GM18505 (cell line): ENCODE measurements at regions not wholly inside any gene's neighbourhood (a gene's known extent, or its start where the extent isn't known, plus 50 kb on each side); places are given as distances from the start of the nearest gene placed in this dataset.

Source experiments
- ATAC-seq: cut with Tn5 transposase; IDR thresholded peaks from one replicate; pipeline ENCODE4 v1.9.1; 2021; ENCODE audit not compliant: unreplicated experiment
- POLR2A ChIP-seq: IDR thresholded peaks from 4 replicates; pipeline ENCODE4 v1.6.1; 2011; ENCODE audit warnings: borderline replicate concordance; ENCODE audit not compliant: insufficient read depth, insufficient read length; ENCODE audit errors: extremely low read depth

DNA sequence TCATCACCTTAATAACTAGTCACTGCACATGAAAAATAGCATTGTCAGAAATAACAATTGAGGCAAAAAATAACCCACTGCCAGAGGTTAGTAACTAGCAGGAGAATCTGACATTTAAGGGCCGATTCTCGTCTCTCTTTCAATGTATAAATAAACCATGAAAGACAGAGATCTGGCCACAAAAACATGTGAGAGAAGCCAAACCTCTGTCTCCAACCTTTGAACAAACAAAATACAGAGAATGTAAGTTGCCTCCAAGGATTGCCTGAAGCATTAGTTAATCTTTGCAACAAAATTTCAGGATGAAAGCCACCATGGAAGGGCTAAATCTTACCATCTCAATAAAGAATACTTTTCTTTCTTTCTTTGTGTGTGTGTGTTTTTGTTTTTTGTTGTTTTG is 257.4 kb upstream of the TMTC1 start:
- no peak for TF ChIP-seq POLR2A
- ATAC-seq, result no peak

DNA sequence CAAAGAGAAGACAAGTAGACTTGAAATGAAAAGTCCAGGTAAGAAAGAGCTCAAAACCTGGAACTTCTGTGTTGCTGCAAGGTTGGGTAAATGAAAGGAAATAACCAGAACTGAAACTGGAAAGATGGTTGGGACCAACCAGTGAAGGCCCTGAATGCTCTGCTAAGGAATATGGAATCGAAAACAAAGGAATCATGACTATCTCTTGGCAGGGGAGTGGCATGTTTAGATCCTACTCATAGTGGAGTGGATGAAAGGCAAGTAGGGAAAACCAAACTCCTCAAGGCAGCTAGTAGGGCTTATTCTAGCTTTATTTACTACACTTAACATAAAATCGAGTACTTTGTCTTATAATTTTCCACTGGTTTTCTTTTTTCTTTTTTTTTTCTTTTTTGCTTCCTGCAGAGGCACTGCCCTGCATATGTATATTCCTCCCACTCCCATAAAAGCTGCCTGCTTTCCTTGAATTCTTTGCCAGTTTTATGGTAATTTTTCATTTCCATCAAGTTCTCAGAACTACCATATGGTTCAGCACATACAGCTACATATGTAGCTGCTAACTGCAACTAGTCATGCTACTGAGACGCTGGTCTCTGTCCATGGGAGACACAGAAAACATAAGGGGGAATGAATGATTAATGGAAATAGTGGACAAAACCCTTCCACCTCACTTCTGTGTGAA is 247.1 kb upstream of the TMTC1 start:
- ATAC-seq, result no peak
- TF ChIP-seq POLR2A, result no peak

DNA sequence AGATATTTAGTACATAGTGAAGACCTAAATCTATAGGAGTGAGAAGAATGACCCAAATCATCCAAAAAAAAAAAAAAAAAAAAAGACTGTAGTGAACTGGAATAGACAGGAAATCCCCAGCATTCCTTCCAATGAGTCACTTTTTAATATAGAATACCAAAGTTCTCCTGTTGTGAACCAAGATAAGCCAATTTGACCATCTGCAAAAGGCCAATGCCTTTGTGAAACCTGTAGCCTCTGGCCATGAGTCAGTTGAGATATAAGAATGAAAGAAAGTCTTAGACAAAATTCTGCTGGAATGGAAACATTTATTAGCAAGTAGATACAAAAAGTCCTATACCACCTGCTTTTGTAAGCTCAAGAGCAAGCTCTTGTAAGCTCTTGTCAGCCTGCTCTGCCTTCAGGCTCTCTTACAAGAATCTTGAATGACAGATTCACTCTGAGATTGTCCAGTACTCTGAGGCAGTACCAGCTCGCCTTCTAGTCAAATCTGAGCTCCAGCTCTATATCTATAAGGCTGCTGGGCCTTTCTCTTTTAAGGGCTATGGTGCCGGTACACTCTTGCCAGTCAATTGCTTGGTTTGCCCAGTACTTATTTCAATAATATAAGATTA is 243.0 kb upstream of the TMTC1 start:
- ATAC-seq, result no peak
- TF ChIP-seq POLR2A, result no peak

DNA sequence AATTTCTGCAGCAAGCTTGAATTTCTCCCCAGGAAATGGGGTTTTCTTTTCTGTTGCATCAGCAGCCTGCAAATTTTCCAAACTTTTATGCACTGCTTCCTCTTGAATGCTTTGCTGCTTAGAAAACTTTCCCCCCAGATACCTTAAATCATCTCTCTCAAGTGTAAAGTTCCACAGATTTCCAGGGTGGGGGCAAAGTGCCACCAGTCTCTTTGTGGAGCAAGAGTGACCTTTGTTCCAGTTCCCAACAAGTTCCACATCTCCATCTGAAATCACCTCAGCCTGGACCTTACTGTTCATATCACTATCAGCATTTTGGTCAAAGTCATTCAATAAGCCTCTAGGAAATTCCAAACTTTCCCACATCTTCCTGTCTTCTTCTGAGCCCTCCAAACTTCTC is 241.6 kb upstream of the TMTC1 start:
- TF ChIP-seq POLR2A, result no peak
- ATAC-seq, result no peak

DNA sequence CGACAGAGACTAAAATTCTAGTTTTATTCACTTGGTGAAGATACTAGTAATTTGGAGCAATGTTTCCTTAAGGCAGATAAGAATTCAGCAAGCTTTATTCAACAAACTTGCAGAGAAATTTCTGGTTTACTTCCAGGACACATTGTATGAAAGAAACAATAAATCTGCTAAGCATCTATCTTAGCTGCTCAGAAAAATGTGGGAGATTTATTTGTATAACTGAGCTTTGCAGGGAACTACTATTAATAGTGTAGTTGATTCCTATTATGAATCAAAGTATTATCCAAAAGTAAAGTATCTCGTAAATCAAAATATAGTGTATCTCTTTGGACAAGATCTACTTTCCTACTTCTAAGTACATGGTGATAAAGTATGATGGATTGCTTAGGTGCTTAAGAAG is 239.4 kb upstream of the TMTC1 start:
- TF ChIP-seq POLR2A, result no peak
- no peak for ATAC-seq

DNA sequence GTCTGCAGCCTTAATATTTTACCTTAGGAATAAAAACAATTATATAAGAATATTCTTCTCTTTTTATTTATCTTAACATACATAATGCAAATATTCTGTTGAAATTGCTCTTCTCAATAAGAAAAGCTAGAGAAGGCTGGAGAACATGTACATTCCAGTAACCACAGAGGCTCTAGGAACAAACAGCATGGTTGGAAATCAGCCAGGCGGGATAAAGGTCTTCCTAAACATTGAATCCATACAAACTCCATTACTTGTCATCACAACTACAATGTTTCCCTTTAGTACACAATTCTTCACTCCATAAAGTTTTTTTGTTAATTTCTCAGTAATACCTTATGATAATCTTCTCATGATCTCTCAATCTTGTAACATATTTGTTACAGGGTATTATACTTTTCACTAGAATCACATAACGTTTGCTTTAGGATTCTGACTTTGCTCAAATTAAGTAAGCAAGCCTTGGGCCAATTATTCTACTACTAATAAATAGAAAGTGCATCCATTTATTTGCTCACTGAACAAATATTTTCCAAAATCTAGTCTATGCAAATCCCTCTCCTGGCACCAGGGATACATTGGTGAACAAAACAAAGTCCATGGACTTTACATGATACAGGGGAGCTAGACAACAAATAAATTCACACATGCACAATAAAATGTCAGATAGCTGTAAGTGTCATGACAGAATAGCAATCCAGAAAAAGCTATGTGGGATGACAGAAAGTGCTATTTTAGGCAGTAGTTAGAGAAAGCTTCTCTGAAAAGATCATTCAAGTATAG is 237.5 kb upstream of the TMTC1 start:
- ATAC-seq, result no peak
- no peak for TF ChIP-seq POLR2A

DNA sequence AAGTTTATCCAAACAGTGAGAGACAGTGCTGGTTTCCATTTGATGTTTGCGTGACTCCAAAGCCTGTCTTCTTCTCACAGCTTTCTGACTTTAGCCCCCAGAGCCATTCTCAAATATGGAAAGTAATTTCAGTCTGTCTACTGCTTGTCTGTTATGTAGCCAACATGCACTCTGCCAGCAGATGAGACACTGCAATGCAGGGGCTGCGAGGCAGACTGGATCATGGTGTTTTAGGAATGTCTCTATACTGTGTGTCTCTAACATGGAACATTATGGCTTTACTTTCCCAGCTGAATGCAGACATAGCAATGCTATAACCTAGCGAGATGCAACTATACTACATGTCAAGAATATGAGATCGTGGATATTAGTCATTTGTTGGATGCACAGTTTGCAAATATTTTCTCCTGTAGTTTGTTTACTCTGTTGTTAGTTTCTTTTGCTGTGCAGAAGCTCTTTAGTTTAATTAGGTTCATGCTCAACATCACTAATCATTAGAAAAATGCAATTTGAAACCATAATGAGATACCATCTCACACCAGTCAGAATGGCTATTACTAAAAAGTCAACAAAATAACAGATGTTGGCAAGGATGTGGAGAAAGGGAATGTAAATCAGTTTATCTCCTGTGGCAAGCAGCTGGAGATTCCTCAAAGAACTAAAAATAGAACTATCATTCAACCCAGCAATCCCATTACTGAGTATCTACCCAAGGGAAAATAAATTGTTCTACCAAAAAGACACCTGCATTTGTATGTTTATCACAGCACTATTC is 235.8 kb upstream of the TMTC1 start:
- ATAC-seq, result no peak
- TF ChIP-seq POLR2A, result no peak

DNA sequence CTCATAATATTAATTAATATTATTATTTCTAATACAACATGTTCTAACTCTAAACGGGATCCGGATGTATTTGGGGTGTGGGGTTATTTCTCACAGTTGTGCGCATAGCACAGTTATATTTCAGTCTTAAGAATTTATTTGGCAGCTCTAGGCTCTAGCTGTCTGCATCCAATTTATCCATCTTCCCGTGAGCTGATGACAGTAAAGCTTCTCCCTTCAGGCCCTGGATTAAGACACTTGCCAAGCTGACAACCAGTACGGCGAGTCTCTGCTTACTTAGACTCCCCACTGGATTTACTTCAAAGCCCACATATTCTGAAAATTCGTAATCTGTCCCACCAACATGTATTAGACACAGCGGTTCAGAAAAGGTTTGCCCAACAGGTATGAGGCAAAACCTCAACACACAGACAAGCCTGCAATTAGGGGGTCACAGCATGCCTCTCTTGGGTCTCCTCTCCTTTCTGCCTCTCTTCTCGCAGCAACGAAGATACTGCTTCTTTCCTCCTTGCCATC is 232.9 kb upstream of the TMTC1 start:
- TF ChIP-seq POLR2A, result no peak
- ATAC-seq, result no peak

DNA sequence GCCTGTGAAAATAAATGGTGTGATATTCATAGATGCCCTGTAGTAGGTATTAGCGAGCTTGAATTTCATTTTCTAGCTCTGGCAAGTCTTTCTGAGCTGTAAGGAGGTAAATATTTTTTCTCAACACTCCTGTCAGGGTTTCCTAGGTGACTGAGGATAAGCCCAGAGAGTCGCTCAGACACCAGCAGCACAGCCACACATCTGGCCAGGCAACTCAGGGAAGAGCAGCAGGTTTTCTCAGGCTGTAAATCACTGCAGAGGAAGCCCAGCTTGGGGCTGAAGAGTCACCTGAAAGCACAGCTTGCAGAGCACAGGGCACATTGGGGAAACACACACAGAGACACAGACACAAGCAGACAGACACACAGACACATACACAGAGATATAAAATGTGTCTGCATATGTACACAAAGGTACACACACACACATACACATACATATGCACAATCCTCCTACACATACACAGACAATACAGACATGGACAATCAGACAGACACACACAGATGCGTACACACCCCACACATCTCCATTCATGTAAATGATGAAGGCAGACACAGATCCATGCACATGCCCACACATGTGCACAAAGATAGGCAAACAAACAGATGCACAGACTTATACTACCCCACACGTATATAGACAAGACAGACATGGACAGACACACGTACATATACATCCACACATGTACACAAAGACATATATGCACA is 232.0 kb upstream of the TMTC1 start:
- no peak for TF ChIP-seq POLR2A

DNA sequence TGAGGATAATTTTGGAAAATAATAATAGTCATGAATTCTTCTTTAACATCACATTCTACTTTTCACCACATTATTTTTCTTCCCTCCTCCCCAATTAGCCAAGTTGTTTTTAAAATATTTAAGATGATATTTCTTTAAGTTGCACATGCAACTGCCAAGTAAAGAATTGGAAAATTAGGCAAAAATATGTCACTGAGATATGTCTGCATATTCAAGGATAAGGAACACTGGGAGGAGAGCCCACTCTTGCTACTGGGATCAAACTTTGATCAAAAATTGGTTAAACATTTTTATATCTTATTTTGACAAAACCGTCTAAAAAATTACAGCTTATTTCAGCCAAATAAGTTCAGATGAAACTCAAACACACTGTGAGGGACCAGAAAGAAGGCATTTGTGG is 231.2 kb upstream of the TMTC1 start:
- no peak for ATAC-seq
- TF ChIP-seq POLR2A, result no peak

More for the DNA sequence above, 232.0 kb upstream of the TMTC1 start:
- no peak for ATAC-seq

DNA sequence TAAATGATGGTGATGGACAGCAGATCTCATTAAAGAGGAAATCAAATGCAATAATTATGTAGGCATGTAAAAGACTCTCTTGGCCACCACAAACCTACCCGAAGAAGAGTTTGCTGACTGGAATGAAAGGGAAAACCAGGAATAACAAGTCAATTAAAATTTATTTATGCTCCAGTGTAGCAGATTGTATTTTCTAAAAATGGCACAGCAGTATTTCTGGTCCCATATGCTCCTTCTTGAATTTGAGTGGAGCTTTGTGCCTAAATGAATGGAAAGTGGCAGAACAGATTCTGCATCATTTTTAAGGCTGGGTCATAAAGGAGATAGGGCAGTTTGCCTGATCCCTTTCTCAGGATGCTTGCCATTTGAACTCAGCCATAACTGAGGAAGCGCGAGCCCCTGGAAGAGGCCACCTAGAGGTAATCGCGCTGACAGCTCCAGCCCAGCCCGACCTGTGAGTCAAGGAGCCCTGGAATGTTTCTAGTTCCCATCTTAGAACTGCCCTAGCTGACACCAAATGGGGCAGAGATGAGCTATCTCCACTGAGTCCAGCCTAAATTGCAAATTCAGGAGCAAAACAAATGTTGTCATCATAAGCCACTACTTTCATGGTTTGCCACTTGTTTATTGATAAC is 229.2 kb upstream of the TMTC1 start:
- TF ChIP-seq POLR2A, result no peak
- no peak for ATAC-seq
